22Rv1 (cell line): ENCODE measurements at regions not wholly inside any gene's neighbourhood (a gene's known extent, or its start where the extent isn't known, plus 50 kb on each side); places are given as distances from the start of the nearest gene placed in this dataset.

Source experiments
- CTCF ChIP-seq: fragments of 450-650 bp; IDR thresholded peaks from 2 replicates; pipeline ENCODE4 v1.5.1; 2017; ENCODE audit warnings: mild to moderate bottlenecking
- ZFX ChIP-seq: fragments of 450-650 bp; IDR thresholded peaks from 2 replicates; pipeline ENCODE4 v1.6.1; 2017; ENCODE audit warnings: antibody characterized with exemption, borderline replicate concordance

DNA sequence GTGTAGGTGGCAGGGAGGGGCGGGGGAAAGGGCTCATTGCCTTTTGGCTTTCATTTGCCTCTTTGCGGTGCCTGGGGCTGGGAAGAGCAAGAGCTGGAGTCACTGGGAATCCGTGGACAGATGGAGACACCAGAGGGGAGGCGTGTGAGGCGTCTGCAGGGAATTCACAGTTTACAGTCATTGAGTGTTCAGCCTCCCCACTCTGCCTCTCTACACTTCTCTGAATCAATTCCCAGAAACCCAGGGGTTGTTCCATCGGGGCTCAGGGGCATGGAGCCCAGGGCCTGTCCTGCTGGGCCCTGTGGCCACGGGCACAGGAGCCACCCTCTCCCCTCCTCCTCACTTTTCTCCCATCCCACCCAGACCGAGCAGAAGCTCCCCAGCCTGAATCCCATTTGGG, 160.5 kb upstream of the NAV2 start:
- no peak for TF ChIP-seq CTCF
- no peak for TF ChIP-seq ZFX
